ENCODE measurements at regions not wholly inside any gene's neighbourhood (a gene's known extent, or its start where the extent isn't known, plus 50 kb on each side); places are given as distances from the start of the nearest gene placed in this dataset.
"Not testable (repeated sequence)": the region's sequence is repeated elsewhere in the genome, so short reads cannot be mapped to it uniquely, and the experiment has no call there.

DNA sequence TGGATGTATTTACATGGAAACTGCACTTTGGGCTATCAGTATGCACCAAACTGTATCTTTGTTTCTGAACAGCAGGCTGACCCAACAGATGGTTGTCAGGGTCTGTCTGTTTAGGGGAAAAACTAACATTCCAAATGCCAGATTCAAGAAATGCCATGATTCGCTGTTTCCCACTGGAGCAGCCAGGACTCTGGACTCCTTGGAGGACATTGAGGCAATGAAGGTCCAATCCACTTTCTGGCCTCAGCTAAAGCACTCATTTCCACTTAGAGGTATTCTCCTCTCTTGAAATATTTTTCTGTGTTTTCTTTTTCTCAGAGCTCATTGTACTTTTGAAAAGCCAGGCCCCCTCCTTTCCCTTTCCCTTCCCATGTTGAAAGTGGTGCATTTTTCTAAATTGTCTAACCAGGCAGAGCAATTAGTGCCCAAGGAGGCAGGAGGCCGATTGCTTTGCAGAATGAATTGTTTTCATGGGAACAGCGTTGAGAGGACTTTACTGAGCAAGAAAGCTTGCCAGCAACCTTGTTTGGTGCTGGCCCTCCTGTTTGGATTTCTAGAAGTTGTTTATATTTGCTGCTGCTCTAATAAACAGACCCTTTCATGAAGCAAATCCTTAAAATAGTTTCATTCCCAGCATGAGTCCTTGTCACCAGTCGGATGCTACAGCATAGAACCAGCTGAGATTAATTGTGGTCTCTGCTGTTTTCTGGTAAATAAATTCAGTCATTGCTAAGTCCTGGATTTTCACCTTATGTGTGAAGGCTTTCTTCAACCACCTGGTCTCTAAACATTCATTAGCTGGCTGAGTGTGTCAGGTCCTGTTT is 132.8 kb upstream of the TAF11L2 start:
- DNase-seq (ENCODE audit: low read depth, low spot score), result no peak
- no peak overlapping the region for H3K27ac ChIP-seq

DNA sequence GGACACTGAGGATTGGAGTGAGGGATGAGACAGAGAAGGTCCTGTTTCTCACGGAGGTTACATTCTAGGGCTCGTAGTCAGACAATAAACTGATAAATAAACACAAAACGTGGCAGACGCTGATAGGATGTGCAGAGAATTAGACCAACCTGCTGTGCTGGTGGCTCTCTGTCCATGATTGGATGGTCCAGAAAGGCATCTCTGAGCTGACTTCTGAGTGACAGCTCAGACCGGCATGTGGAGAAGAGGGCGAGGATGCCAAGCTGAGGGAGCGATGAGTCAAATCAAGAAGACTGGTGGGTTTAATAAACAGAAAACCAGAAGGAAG is 132.3 kb upstream of the TAF11L2 start:
- H3K27ac ChIP-seq, result no peak overlapping the region
- DNase-seq (ENCODE audit: low read depth, low spot score), result no peak

DNA sequence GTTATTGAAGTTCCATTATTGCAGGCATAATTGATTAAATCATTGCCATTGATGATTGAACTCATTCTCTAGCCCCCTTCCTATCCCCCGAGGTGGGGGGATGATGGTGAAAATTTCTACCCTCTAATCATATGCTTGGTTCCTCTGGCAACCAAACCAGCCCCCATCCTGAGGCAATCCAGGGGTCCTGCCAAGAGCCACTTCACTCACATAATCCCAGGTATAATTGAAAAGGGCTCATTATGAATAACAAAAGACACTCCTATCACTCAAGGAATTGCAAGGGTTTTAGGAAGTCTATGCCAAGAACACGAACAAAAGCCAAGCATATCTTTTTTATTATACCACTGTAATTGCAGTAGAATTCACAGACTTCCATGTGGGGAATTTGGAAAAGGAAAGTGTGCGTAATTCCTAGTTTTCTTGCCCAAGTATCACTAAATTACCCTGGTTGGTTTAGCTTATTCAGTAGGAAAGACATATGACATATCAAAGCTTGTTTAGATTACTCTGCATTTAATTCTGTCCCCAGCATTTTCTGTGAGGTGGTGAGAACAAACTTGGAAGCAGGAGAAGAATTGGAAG is 130.7 kb upstream of the TAF11L2 start:
- no peak overlapping the region for H3K27ac ChIP-seq
- DNase-seq (ENCODE audit: low read depth, low spot score), result no peak

DNA sequence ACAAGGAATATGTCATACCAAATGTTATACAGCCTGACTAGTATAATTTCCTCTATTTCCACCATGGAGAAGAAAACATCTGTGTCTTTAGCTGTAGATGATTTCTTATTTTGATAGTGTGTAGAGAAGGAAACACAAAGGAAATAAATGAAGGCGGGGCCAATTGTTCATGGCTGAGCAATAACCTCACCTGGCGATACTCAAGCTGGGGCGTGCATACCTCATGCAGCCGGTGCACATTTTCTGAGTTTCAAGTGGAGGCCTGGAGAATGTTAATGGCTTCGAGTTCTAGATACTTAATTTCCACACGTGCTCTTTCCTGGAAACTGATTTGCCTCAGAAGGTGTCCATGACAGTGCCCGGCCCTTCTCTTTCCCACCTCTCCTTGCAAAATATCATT is 127.4 kb upstream of the TAF11L2 start:
- peak overlapping the region; percentile 74 for H3K27ac ChIP-seq
- peak; percentile 43 for DNase-seq (ENCODE audit: low read depth, low spot score)

DNA sequence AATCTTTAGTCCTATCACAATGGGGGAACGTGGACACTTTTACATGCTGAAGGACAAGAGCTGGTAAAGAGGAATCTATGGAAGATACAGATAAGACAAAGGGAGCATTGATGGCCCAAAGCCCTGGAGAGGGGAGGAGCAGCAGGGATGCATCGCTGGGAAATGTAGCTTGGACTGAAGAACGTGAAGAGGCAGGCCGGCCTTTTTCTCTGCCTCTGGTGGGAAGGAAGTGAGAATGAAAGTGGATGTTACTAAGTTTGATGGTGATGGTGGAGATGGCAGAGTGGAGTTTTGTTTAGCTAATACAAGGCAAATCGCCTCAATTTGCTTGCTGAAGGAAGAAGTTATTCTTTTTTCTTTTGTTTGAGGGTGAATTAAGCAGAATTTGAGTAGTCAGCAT is 124.6 kb upstream of the TAF11L2 start:
- no peak for DNase-seq (ENCODE audit: low read depth, low spot score)
- peak overlapping the region; percentile 36 for H3K27ac ChIP-seq

DNA sequence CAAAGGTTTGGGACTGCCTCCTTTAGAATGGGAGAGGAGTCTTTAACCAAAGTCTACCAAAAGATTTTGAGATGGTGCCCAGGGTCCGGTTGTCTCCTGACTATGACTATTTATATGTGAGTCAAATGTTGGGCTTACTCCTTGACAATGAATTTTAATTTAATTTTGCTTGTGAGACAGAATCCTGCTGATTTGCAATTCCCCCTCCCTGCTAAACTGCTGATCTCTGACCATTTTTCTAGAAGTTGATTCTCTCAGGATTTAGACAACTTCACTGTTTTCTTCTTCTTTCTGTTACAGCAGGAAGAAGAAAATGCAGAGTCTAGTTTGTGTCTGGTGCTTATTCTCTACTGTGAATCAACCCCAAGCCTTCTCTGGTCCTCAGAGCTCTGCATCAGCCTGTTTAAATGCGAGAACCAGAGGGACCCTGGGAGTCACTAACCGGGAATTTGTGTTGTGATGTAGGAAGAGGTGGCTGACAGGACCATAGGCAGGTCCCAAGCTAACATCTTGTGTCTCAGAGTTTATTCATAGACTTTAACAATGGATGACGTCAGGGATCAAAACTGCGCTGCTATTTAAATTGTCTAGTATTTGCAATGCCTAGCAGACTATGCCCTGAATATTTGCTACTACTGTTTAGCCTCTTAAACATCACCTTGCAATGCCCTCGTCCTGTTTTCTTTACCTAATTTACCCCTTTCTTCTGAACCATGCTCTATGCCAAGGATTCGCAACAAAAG is 124.0 kb upstream of the TAF11L2 start:
- DNase-seq (ENCODE audit: low read depth, low spot score), result peak; percentile 10

DNA sequence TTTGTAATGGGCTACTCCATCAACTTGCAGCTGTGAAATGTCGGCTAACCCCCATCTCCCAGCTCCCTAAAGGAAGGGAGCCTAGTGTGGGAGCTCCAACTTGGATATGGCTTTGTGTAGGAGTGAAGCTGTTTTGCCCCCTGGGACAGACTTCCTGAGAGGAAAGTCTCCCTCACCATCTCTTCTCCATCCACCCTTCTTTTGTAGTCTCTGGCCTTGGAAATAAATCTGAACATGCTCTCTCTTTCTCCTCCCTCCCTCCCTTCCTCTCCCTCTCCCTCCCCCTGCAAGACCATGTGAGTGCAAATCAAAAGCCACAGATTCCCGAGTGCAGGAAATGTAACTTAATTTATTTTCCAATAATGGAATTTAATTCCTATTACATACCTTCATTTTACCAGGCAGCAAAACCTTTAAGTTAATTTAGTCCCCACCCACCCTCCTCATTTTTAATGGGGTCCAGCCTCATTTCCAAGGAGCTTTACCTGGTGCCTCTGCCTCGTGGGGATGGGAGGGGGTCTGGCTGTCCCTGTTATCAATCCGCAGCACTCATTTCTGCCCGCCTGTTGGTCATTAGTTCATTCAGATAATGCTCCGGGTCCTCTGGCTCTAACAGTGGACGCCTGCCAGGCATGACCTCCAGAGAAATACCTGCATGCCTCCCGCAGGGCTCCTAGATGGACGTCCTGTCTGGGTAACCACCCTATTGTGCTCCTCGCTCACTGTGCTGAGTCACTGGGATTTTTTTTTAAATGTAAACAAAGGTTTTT is 122.9 kb upstream of the TAF11L2 start:
- H3K27ac ChIP-seq, result peak overlapping the region; percentile 36
- peak; percentile 31 for DNase-seq (ENCODE audit: low read depth, low spot score)

More for the DNA sequence above, 124.0 kb upstream of the TAF11L2 start:
- peak overlapping the region; percentile 36 for H3K27ac ChIP-seq

DNA sequence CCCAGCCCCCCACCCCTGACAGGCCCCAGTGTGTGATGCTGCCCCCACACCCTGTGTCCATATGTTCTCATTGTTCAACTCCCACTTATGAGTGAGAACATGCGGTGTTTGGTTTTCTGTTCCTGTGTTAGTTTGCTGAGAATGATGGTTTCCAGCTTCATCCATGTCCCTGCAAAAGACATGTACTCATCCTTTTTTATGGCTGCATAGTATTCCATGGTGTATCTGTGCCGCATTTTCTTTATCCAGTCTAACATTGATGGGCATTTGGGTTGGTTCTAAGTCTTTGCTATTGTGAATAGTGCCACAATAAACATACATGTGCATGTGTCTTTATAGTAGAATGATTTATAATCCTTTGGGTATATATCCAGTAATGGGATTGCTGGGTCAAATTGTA is 122.1 kb upstream of the TAF11L2 start:
- not testable (repeated sequence) for DNase-seq (ENCODE audit: low read depth, low spot score); H3K27ac ChIP-seq

DNA sequence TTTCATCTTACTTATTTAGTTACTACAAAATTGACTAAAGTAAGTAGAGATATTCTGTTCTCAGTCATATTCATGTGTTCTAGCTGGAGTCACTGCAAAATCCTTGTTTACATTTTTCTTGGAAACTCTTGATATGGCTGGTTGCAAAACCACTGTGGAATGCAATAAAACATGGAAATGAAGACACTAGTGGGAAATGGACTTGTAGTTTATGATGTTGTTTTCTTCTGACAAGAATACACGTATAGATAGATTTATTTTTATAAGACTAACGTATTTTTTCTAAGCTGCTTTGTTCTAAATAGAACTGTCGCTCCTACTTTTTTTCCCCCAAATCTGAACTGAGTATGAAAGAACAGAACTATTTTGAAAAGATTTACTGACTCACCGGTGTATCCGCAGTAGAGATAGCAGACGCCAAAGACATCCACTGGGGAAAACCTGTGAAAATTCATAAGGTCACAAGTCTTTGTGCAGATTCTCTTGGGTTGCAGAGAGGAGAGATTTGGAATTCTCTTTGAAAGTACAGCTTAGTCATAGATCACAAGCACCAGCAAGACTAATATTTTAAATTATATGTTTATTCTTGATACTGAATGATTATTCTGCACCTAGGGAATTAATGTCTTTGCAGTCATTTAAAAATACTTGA is 119.6 kb upstream of the TAF11L2 start:
- no peak for DNase-seq (ENCODE audit: low read depth, low spot score)
- no peak overlapping the region for H3K27ac ChIP-seq

DNA sequence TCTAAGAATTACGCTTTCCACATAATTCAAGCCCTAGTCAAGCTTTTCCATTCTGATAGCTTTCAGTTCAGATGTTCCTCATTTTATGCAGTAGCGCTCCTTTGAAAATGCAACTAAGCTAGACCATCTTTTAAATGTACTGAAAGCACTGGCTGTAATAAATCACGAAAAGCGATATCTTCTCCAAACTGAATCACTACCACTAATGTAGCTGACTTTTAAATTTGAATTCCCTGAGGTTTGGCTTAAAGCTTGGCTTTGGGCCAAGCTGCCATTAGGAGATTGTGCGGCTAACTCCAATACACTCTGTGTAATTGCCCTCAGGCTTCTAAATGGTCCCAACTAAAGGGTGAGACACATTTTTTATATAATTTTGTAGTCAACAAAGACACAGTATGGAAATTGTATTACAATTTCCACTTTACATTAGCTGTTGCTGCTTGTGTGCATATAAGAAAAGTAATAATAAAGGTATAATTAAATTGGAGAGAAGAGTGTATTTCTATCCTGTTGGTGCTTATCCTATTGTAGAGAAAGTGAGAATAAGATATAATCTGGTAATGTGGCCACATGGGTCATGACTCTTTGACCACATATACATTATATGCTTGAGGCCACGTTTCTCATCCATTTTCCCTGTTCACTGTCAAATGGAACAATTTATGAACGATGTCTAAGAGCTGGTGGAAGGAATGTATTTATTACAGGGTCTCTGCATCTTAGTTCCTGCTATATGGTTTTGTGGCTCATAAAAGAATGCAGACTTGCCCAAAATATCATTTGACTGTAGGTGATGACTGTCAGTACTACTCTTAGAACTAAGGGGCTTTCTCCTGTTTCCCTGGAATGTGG is 118.7 kb upstream of the TAF11L2 start:
- no peak overlapping the region for H3K27ac ChIP-seq
- DNase-seq (ENCODE audit: low read depth, low spot score), result no peak

DNA sequence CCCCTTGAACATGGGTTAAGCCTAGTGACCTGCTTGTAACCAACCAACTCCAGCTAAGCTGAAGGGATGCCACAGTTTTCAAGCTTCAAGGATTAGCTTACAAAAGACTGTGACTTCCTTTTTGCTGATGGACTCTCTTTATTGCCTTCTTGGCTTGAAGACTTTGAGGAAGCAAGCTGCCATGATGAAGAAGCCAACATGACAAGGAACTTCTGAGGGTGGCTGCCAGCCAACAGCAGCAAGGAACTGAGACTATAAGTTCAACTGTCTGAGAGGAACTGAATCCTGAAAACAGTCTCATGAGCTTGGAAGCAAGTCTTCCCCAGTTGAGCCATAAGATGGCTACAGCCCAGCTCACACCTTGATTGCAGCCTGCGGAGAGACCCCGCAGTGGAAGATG is 116.1 kb upstream of the TAF11L2 start:
- H3K27ac ChIP-seq, result no peak overlapping the region
- no peak for DNase-seq (ENCODE audit: low read depth, low spot score)

DNA sequence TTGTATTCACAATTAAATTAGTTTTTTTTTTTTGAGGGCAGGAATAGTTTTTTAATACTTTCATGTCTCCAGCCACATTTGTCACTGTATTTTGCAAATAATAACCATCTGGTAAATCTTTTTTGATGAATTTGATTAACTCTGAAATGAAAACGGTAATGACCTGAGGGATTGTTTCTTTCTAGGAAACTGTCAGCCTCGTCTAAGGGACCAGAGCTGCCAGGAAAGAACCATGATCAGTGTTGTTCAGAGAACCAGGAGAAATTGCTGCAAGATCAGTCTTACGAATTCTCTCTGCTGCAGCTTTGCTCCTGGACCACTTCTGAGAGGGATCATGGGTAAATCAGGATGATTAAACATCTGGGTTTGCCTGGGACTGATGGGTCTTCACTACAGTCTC is 114.5 kb upstream of the TAF11L2 start:
- DNase-seq (ENCODE audit: low read depth, low spot score), result no peak
- no peak overlapping the region for H3K27ac ChIP-seq

DNA sequence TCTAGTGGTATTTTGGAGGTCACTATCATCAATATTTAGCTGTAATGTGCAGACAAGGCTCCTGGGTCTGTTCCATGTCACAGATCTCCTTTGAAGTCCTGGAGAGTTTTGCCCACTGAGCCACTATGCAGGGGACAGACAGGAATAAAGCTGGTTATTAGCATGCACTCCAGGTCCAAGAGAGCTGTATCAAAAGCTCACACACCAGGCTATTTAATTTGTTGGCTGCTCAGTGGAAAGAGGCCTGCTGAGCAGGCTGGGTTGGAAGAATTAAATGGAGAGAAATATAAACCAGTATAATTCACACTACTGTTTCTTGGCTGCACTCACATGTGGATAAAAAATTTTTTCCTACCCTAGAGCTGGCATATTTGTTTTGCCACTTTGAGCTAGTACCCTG is 113.8 kb upstream of the TAF11L2 start:
- no peak for DNase-seq (ENCODE audit: low read depth, low spot score)
- no peak overlapping the region for H3K27ac ChIP-seq

DNA sequence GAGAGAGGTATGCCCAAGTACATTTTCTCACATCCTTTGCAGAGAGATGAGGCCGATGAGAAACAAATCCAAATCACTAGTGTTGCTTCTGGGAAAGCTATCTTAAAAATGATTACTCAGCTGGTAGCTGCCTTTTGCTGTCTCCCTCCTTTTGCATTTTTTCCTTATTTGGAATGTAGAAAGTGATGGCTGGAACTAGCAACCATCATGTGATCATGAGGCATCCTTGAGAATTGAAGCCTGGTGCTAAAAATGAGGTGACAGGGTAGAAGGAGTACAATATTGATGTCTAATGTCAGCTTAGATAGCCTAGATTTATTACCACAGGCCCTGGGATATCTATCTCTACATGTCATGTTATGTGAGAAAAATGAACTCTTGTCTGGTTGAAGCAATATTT is 109.3 kb upstream of the TAF11L2 start:
- no peak for DNase-seq (ENCODE audit: low read depth, low spot score)
- H3K27ac ChIP-seq, result no peak overlapping the region

DNA sequence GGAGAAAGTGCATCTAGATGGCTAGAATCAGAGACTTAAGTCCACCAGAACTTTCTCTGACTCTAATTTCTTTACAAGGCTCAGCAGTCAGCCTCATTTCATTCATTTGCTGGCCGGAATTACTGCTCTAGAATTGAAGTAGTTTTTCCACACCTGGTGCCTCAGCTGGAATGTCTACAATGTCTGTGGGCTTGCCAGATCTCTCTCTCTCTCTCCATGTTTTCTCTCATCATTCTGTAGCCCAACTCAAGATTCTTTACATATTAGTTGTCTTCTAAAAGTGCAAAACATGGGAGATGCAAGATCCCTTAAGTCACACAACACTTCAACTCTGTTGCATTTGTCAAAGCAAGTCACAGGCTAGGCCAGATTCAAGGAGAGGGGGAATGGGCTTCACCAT is 103.9 kb upstream of the TAF11L2 start:
- DNase-seq (ENCODE audit: low read depth, low spot score), result no peak
- no peak overlapping the region for H3K27ac ChIP-seq

DNA sequence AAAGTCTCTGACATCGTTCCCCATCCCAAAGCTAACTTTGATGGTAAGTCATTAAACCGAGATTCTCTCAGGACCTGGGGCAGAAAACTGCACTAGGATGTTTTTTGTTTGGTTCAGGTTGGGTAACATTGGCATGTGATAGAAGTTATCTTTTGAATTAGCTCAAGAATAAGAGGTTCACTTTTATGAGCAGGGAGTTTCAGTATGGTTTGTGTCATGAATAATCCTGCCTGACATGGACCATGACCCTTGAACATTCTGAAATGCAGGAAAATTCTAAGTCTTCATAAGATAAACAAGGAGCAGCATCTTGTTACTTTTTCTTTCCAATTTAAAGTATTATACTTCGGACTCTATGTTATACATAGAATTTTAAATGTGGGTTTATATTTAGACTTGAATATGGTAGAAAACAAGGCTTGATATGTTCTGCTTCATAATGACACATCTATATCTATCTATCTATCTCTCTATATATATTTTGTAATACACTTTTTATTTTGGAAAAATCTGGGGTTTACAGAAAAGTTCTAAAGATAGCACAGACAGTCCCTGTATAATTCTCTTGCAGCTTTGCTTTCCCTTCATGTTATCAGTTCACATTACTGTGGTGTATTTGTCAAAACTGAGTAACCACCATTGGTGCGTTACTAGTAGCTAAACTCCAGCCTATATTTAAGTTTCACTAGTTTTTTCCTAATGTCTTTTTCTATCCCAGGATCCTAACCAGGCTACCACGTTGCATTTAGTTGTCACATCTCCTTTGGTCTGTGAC is 102.7 kb upstream of the TAF11L2 start:
- no peak overlapping the region for H3K27ac ChIP-seq
- no peak for DNase-seq (ENCODE audit: low read depth, low spot score)

DNA sequence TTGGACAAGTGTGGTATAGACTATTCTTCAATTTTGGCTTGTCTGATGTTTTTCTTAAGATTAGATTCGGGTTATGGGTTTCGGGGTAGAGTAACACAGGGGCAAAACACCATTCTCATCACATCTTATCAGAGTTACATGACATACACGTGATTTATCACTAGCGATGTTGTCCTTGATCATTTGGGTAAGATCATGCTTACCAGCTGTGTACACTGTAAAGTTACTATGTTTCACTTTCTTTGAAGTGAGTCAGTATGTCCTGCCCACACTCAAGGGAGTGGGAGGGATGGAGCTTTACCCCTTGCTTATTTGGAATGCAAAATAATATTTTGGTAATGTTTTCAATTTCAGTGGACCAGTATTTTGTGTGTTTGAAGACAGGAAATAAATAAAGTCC is 101.8 kb upstream of the TAF11L2 start:
- no peak overlapping the region for H3K27ac ChIP-seq

DNA sequence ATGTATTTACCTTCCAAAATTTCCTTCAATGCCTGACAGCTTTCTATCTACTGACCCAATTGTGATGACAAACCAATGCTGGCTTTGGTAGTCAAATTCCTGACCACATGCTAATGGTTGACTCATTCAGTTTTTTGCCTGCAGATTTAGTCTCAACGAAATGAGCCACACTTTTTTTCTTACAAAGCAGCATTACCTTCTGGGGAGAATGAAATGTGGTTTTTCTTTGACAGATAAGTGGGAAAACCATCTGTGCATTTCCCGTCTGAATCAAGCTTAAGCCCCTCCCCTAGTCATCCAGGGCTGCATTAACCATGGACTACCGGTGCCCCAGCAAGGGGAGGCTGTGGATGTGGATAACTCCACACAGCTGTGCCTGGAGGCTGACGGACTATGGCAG is 99.6 kb upstream of the TAF11L2 start:
- DNase-seq (ENCODE audit: low read depth, low spot score), result peak; percentile 62
- no peak overlapping the region for H3K27ac ChIP-seq

More for the DNA sequence above, 101.8 kb upstream of the TAF11L2 start:
- no peak for DNase-seq (ENCODE audit: low read depth, low spot score)
